Pancreas (tissue), 10 donors: ENCODE measurements at regions not wholly inside any gene's neighbourhood (a gene's known extent, or its start where the extent isn't known, plus 50 kb on each side); places are given as distances from the start of the nearest gene placed in this dataset.

Experiments used
- ATAC-seq, 4 donors: fragments of 200-7000 bp; cut with Tn5 transposase; one replicate each; pipeline versions ENCODE4 v1.8.0 to v1.9.1; 2020; ENCODE audit warnings: mild to moderate bottlenecking in 4 of 4, moderate library complexity in 4 of 4
- DNase-seq, 6 donors: peaks; one replicate each; pipeline ENCODE4 v3.0.0-alpha.2; 2020
- FAIRE-seq: peaks from 2 replicates; lab custom pipeline; 2012; peaks lifted over from hg19 to GRCh38; lab: Jason Lieb, UNC
- H3K27ac ChIP-seq, 4 donors: fragments of 200-600 bp; sonication (generic); 1 replicate in 3 of 4; 2 replicates in 1 of 4; pipeline versions ENCODE4 v1.5.0 to v1.8.0; 2020
- H3K27me3 ChIP-seq, 4 donors: fragments of 200-600 bp; one replicate each; pipeline ENCODE4 v1.8.0; 2021
- H3K36me3 ChIP-seq, 3 donors: fragments of 200-600 bp; sonication (generic) in 1 of 3; one replicate each; pipeline versions ENCODE4 v1.5.0 to v1.8.0; 2020 to 2021
- H3K4me1 ChIP-seq, 3 donors: fragments of 200-600 bp; one replicate each; pipeline ENCODE4 v1.8.0; 2021
- H3K4me3 ChIP-seq, 4 donors: fragments of 200-600 bp; sonication (generic) in 2 of 4; one replicate each; pipeline versions ENCODE4 v1.5.0 to v1.8.0; 2020 to 2021
- H3K9me3 ChIP-seq, 4 donors: fragments of 200-600 bp; one replicate each; pipeline ENCODE4 v1.8.0; 2021
- CTCF ChIP-seq, 4 donors: fragments of 200-600 bp; sonication (generic) in 3 of 4; IDR thresholded peaks; one replicate each; pipeline versions ENCODE4 v1.5.0 to v1.8.0; 2021; ENCODE audit warnings: antibody characterized with exemption in 4 of 4
- WGBS, 2 donors: extraction: QIAGEN DNeasy Blood & Tissue Kit; methylation state at CpG; one replicate each; pipeline ENCODE4 v1.1.7; 2013; 5-methylcytosine and 5-hydroxymethylcytosine counted together
- intact Hi-C, 3 donors: fragments of 100-400 bp; cut with DNase I; formaldehyde crosslinking; loops; one replicate each; pipeline versions ENCODE4 v1.11.1 to v1.14.2; 2022
- donor health status: healthy with polysubstance abuse.
- donor health status: DM: no; HTN: no; CAD: no; lungs with moderate emphysema.
- donor health status: DM: no; HTN: no; CAD: no.
- donor health status: control.
- donor health status: control.
- donor health status: Bipolar disorder and iron deficiency.
- donor health status: DM: yes; HTN: yes; CAD: no.
- donor health status: DM: no; HTN: no; CAD: no.
- donor health status: DM: no; HTN: no; CAD: no.
- donor health status: DM: yes; HTN: yes; CAD: no.

DNA sequence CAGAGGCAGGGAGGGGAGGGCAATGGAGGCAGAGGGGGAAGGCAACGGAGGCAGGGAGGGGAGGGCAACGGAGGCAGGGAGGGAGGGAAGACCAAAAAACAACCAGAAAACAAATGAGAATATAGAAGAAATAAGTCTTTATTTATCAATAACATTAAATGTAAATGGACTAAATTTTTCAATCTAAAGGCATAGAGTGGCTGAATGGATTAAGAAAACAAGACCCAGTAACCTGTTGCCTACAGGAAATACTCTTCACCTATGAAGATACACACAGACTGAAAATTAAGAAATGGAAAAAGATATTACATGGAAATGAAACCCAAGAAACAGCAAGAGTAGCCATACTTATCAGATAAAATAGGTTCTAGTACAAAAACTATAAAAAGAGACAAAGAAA, 536.3 kb downstream of the TBC1D4 start:
- no peak overlapping the region for H3K27ac ChIP-seq
- ATAC-seq (no peak), DNase-seq (no peak), FAIRE-seq (no peak)
- no peaks in the 10 kb centered on the region for H3K4me1 ChIP-seq
- no peak overlapping the region for H3K4me3 ChIP-seq
- no peaks in the 10 kb centered on the region for H3K27me3 ChIP-seq
- no peak for TF ChIP-seq CTCF (IDR thresholded peaks at IDR 0.05)
- H3K9me3 ChIP-seq = no peaks in the 10 kb centered on the region
- intact Hi-C loops = no loop called here
- no peaks in the 10 kb centered on the region for H3K36me3 ChIP-seq
- 74 to 86% methylated on average over 2 of the region's 2 CpGs for WGBS, 2 donors

DNA sequence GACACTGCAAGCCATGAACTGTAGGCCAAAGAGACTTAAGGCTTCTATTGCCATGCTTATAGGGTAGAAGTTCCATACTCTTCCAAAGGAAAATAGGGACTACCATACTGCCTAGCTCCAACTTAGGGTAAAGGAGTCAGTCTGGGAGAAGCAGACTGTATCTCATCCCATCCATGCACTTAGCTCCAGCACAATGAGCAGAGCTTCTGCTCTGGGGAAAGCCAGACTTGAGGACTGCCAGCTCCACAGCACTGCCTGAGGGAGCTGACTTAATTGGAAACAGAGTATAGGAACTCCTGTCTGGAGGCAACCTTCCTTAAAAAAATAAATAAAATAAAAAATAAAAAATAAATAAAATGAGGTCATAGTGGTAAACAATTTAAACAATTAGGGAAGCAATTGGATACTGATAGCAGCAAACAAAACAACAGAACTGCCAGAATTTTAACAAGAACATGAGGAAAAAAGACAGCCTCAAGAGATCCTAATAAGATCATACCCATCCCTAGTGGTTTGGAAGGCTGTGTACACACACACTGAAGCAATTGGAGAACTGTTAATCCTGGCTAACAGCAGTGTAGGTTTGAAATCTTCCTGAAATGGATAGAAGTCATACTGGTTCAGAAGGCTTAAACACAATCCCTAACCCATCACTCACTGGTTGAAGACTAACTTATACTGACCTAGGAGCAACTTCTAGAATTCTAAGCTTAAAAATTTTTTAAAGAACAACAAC, 550.1 kb downstream of the TBC1D4 start:
- TF ChIP-seq CTCF (IDR thresholded peaks at IDR 0.05) = no peak
- H3K36me3 ChIP-seq = no peaks in the 10 kb centered on the region
- DNase-seq (no peak), FAIRE-seq (no peak), ATAC-seq (no peak)
- H3K27ac ChIP-seq = no peak overlapping the region
- no peaks in the 10 kb centered on the region for H3K9me3 ChIP-seq
- intact Hi-C loops = no loop called here
- no peak overlapping the region for H3K4me3 ChIP-seq
- no peaks in the 10 kb centered on the region for H3K27me3 ChIP-seq
- no peaks in the 10 kb centered on the region for H3K4me1 ChIP-seq

GRCh38 chr13:74930402-74931165, 551.4 kb downstream of the TBC1D4 start:
- ATAC-seq = no peak
- Histone ChIP-seq H3K9me3 (no peaks in the 10 kb centered on the region), H3K27me3 (no peaks in the 10 kb centered on the region), H3K4me3 (no peak overlapping the region), H3K4me1 (no peaks in the 10 kb centered on the region), H3K36me3 (no peaks in the 10 kb centered on the region), H3K27ac (no peak overlapping the region)
- intact Hi-C loops = no loop called here
- TF ChIP-seq CTCF (IDR thresholded peaks at IDR 0.05) = no peak
- no peak for FAIRE-seq
- DNase-seq = no peak
- WGBS, 2 donors = 60 to 65% methylated on average over 3 of the region's 3 CpGs

- no peak for ATAC-seq
- Histone ChIP-seq H3K9me3 (no peaks in the 10 kb centered on the region), H3K27ac (no peak overlapping the region), H3K4me3 (no peak overlapping the region), H3K4me1 (no peaks in the 10 kb centered on the region), H3K36me3 (no peaks in the 10 kb centered on the region), H3K27me3 (no peaks in the 10 kb centered on the region)
- DNase-seq = no peak
- 40 to 54% methylated on average over 2 of the region's 2 CpGs for WGBS, 2 donors
- intact Hi-C loops = no loop called here
- FAIRE-seq = no peak
- TF ChIP-seq CTCF (IDR thresholded peaks at IDR 0.05) = no peak
These were observed 552.5 kb downstream of the TBC1D4 start for GRCh38 chr13:74929436-74929835.

DNA sequence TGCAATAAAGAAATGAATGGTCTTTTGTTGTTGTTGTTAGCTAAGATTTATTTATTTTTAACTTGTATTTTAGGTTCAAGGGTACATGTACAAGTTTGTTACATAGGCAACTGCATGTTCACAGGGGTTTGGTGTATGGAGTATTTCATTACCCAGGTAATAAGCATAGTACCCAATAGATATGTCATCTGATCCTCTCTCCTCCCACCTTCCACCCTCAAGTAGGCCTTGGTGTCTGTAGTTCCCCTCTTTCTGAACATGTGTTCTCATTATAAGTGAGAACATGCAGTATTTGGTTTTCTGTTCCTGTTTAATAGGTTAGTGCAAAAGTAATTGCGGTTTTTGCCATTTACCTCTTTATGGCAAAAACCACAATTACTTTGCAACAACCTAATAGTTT, 554.1 kb downstream of the TBC1D4 start:
- no peak for TF ChIP-seq CTCF (IDR thresholded peaks at IDR 0.05)
- WGBS, 2 donors = 39 to 41% methylated on average over 1 of the region's 1 CpG
- no peaks in the 10 kb centered on the region for H3K36me3 ChIP-seq
- H3K27me3 ChIP-seq = no peaks in the 10 kb centered on the region
- H3K4me3 ChIP-seq = no peak overlapping the region
- H3K9me3 ChIP-seq = no peaks in the 10 kb centered on the region
- DNase-seq (no peak), FAIRE-seq (no peak), ATAC-seq (no peak)
- H3K27ac ChIP-seq = no peak overlapping the region
- intact Hi-C loops = no loop called here
- H3K4me1 ChIP-seq = no peaks in the 10 kb centered on the region
